ENCODE measurements at regions not wholly inside any gene's neighbourhood (a gene's known extent, or its start where the extent isn't known, plus 50 kb on each side); places are given as distances from the start of the nearest gene placed in this dataset.
"Not testable (repeated sequence)": the region's sequence is repeated elsewhere in the genome, so short reads cannot be mapped to it uniquely, and the experiment has no call there.

GRCh38 chr3:194261581-194262063 lies 89.5 kb downstream of the CPN2 start:
- no peaks in the 10 kb centered on the region for H3K27me3 ChIP-seq
- no peaks in the 10 kb centered on the region for H3K9me3 ChIP-seq
- no peak overlapping the region for H3K27ac ChIP-seq
- no peak overlapping the region for H3K4me3 ChIP-seq
- H3K4me1 ChIP-seq = peaks cover 18% of the 10 kb centered on the region
- DNase-seq (ENCODE audit: extremely low spot score in 2 of 2) = peak; percentile 49 to 82
- no peaks in the 10 kb centered on the region for H3K36me3 ChIP-seq
- intact Hi-C loops (cut with DNase I) = no loop called here
- TF ChIP-seq POLR2AphosphoS5 (IDR thresholded peaks at IDR 0.05; ENCODE audit: insufficient read depth in 1 of 2, low read depth in 1 of 2) (no peak), CTCF (IDR thresholded peaks at IDR 0.05) (no peak), POLR2A (IDR thresholded peaks at IDR 0.05) (no peak)

GRCh38 chr3:194262176-194262924 lies 88.8 kb downstream of the CPN2 start:
- TF ChIP-seq POLR2A (IDR thresholded peaks at IDR 0.05) = no peak
- Histone ChIP-seq H3K9me3 (no peaks in the 10 kb centered on the region), H3K27me3 (no peaks in the 10 kb centered on the region), H3K4me1 (peaks cover 19% of the 10 kb centered on the region), H3K4me3 (no peak overlapping the region), H3K36me3 (no peaks in the 10 kb centered on the region), H3K27ac (no peak overlapping the region)
- intact Hi-C loops (cut with DNase I) = no loop called here
- DNase-seq (ENCODE audit: extremely low spot score in 2 of 2) = no peak

- H3K4me3 ChIP-seq = no peak overlapping the region
- no peak for DNase-seq (ENCODE audit: extremely low spot score in 2 of 2)
- H3K36me3 ChIP-seq = no peaks in the 10 kb centered on the region
- intact Hi-C loops (cut with DNase I) = no loop called here
- H3K4me1 ChIP-seq = peaks cover 19% of the 10 kb centered on the region
- TF ChIP-seq CTCF (IDR thresholded peaks at IDR 0.05) (no peak), POLR2A (IDR thresholded peaks at IDR 0.05) (no peak), POLR2AphosphoS5 (IDR thresholded peaks at IDR 0.05; ENCODE audit: insufficient read depth in 1 of 2, low read depth in 1 of 2) (no peak)
- H3K27ac ChIP-seq = no peak overlapping the region
- H3K27me3 ChIP-seq = no peaks in the 10 kb centered on the region
- H3K9me3 ChIP-seq = no peaks in the 10 kb centered on the region
These were observed 88.2 kb downstream of the CPN2 start for GRCh38 chr3:194262925-194263305.

GRCh38 chr3:194264631-194265504 lies 86.3 kb downstream of the CPN2 start:
- H3K27ac ChIP-seq; H3K27me3 ChIP-seq; H3K9me3 ChIP-seq; H3K4me3 ChIP-seq; intact Hi-C loops (cut with DNase I); H3K36me3 ChIP-seq: not testable (repeated sequence)
- peaks cover 28% of the 10 kb centered on the region for H3K4me1 ChIP-seq
- peak; percentile 46 to 77 for DNase-seq (ENCODE audit: extremely low spot score in 2 of 2)

GRCh38 chr3:194265505-194265892 lies 85.6 kb downstream of the CPN2 start:
- Histone ChIP-seq H3K36me3 (no peaks in the 10 kb centered on the region), H3K4me1 (peaks cover 34% of the 10 kb centered on the region), H3K9me3 (no peaks in the 10 kb centered on the region), H3K4me3 (no peak overlapping the region), H3K27me3 (no peaks in the 10 kb centered on the region), H3K27ac (no peak overlapping the region)
- intact Hi-C loops (cut with DNase I) = no loop called here
- TF ChIP-seq CTCF (IDR thresholded peaks at IDR 0.05) = no peak
- TF ChIP-seq POLR2AphosphoS5 (IDR thresholded peaks at IDR 0.05; ENCODE audit: insufficient read depth in 1 of 2, low read depth in 1 of 2) = peak; percentile 63 to 91
- no peak for TF ChIP-seq POLR2A (IDR thresholded peaks at IDR 0.05)
- peak in 1 of 2 donors; percentile 97 for DNase-seq (ENCODE audit: extremely low spot score in 2 of 2)

Data from vagina (tissue), 2 donors.